ENCODE measurements at regions not wholly inside any gene's neighbourhood (a gene's known extent, or its start where the extent isn't known, plus 50 kb on each side); places are given as distances from the start of the nearest gene placed in this dataset.

- DNase-seq, result no peak
Measured at GRCh38 chr1:13926556-13926955, 226.6 kb downstream of the PRDM2 start.

GRCh38 chr1:13927736-13928135 lies 227.7 kb downstream of the PRDM2 start:
- no peak for DNase-seq

- no peak for DNase-seq
Measured at GRCh38 chr1:13929313-13929712, 229.3 kb downstream of the PRDM2 start.

GRCh38 chr1:13930151-13930550 lies 230.2 kb downstream of the PRDM2 start:
- peak in 1 of 2 experiments; percentile 11 for DNase-seq

DNA sequence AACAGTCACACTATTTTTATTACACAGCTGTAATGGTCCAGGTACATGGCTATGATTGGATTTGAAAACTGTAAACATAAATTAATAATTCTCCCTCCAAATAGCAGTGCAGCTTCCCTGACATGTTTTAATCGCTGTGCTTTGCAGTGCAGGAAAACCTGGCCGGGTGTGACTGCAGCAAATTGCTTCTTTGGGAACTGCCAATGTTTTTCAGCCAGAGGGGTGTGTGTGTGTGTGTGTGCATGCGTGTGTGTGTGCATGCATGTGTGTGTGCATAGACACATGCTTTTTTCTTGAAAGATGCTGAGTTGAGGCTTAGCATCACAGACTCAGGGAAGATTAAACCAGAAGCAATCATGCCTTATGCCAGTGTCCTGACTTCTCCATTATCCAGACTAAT lies 231.2 kb downstream of the PRDM2 start:
- no peak for DNase-seq

- peak; percentile 8 to 48 for DNase-seq
Measured at GRCh38 chr1:13935336-13935735, 235.3 kb downstream of the PRDM2 start.

GRCh38 chr1:13941315-13941714 lies 241.3 kb downstream of the PRDM2 start:
- DNase-seq, result no peak

DNA sequence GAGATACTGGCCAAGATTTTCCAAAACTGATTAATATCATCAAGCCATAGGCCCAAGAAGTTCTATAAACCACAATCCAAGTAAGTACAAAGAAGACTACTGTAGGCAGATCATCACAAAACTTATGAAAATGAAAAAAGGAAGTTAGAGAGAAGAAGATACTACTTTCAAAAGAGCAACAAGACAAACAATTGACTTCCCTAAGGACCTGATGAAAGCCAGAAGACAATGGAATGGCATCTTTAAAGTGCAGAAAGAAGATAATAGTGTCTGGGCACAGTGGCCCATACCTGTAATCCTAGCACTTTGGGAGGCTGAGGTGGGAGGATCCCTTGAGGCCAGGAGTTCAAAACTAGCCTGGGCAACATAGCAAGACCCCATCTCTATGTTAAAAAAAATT lies 243.1 kb downstream of the PRDM2 start:
- no peak for DNase-seq

- DNase-seq, result peak in 1 of 2 experiments; percentile 25
Measured at GRCh38 chr1:13945856-13946255, 245.9 kb downstream of the PRDM2 start.

- no peak for DNase-seq
Measured at GRCh38 chr1:13947658-13948057, 247.7 kb downstream of the PRDM2 start.

DNA sequence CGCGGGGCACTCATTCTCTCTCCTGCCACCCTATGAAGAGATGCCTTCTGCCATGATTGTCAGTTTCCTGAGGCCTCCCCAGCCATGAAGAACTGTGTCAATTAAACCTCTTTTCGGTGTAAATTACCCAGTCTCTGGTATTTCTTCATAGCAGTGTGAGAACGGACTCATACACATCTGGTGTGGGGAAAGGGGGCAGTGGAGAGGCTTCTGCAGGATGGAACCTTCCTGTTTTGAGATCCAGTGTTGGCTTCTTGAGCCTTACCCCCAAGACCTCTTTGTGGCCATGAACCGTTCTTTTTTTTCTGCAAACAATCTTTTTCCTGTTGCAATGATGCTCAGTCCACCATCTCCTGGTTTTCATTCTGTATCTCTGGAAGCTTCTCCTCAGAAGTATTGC lies 248.4 kb downstream of the PRDM2 start:
- no peak for DNase-seq

DNA sequence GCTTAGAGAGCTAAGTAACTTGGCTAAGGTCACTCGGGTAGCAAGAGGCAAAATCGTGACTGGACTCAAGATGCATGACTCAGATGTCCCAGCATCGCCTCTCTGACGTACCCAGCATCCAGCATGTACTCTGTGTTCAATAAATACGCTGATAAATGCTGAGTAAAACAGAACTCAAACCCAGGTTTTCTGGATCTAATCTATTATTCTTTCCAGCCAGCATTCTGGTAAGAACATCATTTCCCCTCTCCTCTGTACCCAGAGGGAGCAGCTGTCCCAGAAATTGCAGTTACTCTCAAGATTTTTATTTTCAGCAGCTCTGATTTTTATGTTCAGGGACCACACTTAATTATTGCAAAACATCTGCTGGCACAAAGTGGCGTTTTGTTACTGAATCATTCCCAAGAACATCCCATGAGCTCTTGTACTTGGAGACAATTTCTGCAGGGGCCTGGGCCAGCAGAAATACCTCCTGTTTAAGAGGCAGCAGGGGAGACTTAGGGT lies 249.0 kb downstream of the PRDM2 start:
- DNase-seq, result no peak

DNA sequence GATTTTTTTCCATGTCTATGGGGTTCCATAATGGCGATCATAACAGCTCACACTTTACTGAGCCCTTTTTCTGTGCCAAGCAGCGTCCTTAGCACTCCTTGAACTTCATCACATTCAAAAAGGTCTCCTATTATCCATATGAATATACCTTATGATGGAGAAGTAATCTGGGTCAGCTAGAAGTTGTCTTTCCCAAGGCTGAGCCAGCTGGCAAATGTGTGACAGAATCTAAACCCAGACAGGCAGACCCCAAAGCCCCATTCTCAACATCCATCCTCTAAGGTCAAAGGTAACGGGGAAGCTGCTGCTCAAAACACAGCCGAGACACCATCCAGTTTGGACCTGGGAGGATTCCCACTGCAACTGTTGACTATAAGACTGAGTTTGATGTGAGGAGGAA lies 249.6 kb downstream of the PRDM2 start:
- no peak for DNase-seq

DNA sequence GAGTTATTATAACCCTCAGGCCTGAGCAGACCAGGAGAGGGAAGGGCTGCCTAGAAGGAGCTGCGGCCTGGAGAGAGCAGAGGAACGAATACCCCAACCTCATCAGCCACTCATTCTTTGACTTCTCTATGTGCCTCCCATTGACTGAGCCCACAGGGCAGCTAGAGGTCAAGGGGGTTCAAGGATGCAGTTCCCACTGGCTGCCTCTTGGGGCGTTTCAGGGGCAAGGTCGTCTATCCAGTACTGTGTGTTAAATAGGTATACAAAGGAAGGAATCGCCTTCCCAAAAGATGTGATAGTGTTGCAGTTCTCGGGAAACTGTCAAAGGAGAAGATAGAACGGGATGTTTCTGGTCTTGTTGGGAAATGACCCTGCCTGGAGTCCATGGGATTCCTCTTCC lies 250.6 kb downstream of the PRDM2 start:
- no peak for DNase-seq

DNA sequence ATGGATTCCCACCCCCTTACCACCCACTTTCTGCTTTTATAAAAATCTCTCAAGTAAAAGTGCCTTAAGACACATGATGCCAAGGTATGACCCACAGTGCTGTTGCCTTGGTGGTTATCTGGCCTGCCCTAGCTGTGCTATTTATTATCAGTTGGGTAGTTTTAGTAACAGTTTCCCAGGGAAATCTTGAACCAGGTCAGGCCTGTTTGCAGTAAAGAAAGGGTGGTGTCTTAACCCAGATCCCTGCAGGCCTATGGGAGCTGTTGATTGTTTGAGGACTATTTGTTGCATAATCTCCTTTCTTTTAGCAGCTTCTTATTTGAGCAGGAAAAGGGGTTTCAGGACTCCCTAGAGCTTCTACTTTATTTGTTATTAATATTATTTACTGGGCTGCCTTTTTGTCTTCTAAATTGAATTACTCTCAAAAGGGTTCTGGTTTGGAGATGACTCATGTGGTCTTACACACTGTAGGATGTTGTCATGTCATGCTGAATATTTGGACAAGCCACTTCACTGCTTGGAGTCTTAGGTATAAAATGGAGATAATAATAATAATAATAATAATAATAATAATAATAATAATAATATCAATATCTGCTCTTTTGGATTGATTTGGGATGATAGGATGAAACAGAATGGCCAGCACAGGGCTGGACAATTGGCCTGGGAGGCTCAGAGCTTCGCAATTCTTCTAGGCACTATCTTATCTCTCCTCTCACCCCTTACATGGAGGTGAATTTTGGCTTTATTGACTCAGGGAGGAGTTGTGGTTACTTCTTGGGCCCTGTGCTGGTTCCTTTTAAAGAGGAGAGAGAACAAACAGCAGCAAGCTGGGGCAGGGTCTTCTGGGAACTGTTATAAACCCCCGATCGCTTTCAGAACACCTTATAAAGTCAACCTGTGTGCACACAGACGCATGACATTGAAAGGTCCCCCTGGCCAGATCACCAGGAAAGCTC lies 252.1 kb downstream of the PRDM2 start:
- DNase-seq, result no peak

DNA sequence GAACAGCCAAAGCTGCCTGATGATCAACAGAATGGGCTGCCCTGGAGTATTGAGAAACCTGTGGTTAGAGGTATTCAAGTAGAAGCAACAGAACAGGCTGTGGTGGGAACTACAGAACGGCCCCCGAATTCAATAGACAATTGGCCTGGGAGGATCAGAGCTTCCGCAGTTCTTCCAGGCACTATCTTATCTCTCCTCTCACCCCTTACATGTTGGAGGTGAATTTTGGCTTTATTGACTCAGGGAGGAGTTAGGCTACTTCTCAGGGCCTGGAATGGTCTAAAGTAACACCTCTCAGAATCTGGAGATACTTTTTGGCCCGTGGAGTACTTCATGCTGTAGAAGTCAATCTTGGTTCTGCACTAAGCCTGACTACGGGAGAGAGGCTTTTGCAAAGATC lies 253.0 kb downstream of the PRDM2 start:
- DNase-seq, result no peak

DNA sequence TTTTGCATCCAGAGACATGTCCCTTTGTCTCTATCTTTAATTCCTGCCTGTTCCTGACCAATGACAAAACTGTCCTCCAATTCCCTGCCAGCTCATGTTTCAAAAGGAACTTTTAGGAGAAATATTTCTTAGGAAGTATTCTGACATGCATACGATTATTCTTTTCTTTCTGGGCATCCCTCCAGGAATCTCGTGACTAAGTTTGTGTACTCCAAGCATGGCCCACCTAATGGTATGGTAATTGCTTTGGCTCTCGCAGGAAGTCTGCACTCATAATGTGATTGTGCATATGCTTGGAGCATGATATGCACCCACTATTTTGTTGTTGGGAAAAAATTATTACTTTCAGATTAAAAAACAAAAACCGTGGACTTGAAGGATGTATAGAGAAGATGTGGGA lies 256.4 kb downstream of the PRDM2 start:
- no peak for DNase-seq

DNA sequence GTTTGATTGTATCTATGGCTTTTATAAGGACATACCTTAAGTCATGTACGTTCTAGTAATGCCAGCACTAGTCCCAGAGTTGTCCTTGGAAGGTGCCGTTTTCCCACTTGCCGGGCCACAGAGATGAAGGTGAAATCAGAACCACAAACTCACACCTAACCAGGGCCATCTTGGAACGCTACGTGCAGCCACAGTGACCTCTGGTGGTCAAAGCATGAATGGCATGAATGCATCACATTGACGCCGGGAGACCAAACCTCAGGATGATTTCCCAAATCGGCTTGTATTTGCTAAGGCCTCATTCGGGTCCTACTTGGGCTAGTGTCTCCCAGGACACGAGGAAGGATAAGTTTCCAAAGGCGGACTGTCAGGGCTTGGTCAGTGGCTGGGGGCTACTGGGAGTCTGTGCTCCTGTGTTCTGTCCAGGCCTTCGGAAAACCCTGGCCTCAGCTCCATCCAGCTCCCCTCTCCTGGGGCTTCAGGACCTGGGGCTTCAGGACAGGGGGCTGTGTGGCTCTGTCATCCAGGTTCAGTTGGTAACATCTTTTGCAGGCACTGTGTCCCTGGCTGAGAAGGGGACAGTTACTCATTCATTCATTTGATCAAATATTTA lies 260.5 kb downstream of the PRDM2 start:
- peak; percentile 47 to 57 for DNase-seq

DNA sequence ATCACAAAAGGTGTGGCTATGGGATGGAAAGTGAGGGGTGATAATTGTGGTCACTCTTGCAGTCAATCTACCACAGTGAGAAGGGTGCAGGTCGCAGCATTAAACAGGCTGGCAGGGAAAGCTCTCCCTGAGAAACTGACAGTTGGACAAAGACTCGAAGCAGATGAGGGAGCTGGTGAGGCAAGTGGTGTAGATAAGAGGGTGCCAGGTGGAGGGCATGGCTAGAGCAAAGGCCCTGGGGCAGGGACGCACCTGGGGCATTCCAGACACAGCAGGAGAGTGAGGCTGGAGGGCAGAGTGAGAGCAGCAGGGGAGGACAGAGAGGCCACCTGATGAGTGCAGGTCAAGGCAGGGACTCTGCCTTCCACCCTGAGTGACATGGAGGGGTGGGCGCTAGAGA lies 264.8 kb downstream of the PRDM2 start:
- DNase-seq, result no peak

GRCh38 chr1:13965770-13966398 lies 265.9 kb downstream of the PRDM2 start:
- DNase-seq, result peak; percentile 65 to 69

DNA sequence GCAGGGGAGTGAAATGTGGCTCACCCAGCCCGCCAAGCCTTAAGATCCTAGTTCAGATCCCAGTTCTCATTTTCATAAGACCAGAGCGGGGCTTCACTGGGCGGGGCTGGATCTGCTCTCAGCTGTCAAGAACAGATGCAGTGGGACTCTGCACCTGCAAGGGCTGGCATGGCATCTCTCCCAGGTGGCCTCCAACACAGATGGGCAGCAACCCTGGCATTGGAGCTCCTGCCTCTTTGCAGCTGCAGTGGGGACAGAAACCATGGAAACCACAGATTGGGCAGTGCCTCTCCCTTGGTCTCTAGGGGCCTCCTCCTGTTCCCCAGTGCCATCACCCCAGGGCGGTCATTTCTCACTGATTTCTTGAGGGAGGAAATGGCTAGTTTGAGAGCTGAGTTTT lies 267.7 kb downstream of the PRDM2 start:
- no peak for DNase-seq

GRCh38 chr1:13968361-13968760 lies 268.4 kb downstream of the PRDM2 start:
- no peak for DNase-seq

GRCh38 chr1:13970631-13971247 lies 270.8 kb downstream of the PRDM2 start:
- DNase-seq, result no peak

Measured in NCI-H524 (cell line).